PC-3 (cell line): ENCODE measurements at regions not wholly inside any gene's neighbourhood (a gene's known extent, or its start where the extent isn't known, plus 50 kb on each side); places are given as distances from the start of the nearest gene placed in this dataset.
A peak's percentile ranks its signal among the peaks of the same experiment; 100 is the strongest.

ENCODE experiments used
- ATAC-seq: fragments of 200-7000 bp; cut with Tn5 transposase; 2 replicates; pipeline ENCODE4 v1.9.1; 2020; ENCODE audit warnings: mild to moderate bottlenecking, moderate library complexity
- BruUV-seq: library from RNA; stranded (reverse); fragments of 400-500 nt; replicated peaks from 2 replicates; lab custom pipeline; 2021; lab: Mats Ljungman, UMichigan
- CTCF ChIA-PET: fragments of 300-600 bp; sonication (Branson Sonifier 250); formaldehyde crosslinking; loops from one replicate; lab custom pipeline; 2022; ENCODE audit warnings: antibody characterized with exemption; lab: Charles Lee
- POLR2A ChIA-PET: fragments of 300-600 bp; sonication (Branson Sonifier 250); formaldehyde crosslinking; loops from one replicate; lab custom pipeline; 2022; ENCODE audit warnings: antibody characterized with exemption; ENCODE audit not compliant: unreplicated experiment; lab: Charles Lee
- DNase-seq: peaks from one replicate; pipeline ENCODE4 v3.0.0-alpha.2; 2015
- H2AFZ ChIP-seq: fragments of 300-600 bp; sonication (generic); 2 replicates; pipeline ENCODE4 v1.6.0; 2016; ENCODE audit warnings: antibody characterized with exemption, low read length
- H3F3A ChIP-seq: fragments of 300-600 bp; sonication (generic); one replicate; pipeline ENCODE4 v1.6.0; 2017; ENCODE audit warnings: antibody characterized with exemption, low read length, control low read depth, mild to moderate bottlenecking; ENCODE audit not compliant: unreplicated experiment
- H3K27ac ChIP-seq: fragments of 300-600 bp; sonication (generic); 2 replicates; pipeline ENCODE4 v1.5.1; 2016; ENCODE audit warnings: mild to moderate bottlenecking, low read length
- H3K27me3 ChIP-seq: fragments of 300-600 bp; sonication (generic); 2 replicates; pipeline ENCODE4 v1.6.1; 2016; ENCODE audit warnings: low read length, mixed read lengths
- H3K36me3 ChIP-seq: fragments of 300-600 bp; sonication (generic); 2 replicates; pipeline ENCODE4 v1.6.1; 2016; ENCODE audit warnings: low read depth, mixed run types, low read length, mixed read lengths
- H3K4me1 ChIP-seq: fragments of 300-600 bp; sonication (generic); 2 replicates; pipeline ENCODE4 v1.5.1; 2016; ENCODE audit warnings: low read length; ENCODE audit not compliant: insufficient read depth
- H3K4me2 ChIP-seq: fragments of 300-600 bp; sonication (generic); 2 replicates; pipeline ENCODE4 v1.6.0; 2016; ENCODE audit warnings: low read length
- H3K4me3 ChIP-seq: fragments of 300-600 bp; sonication (generic); 2 replicates; pipeline ENCODE4 v1.5.1; 2016; ENCODE audit warnings: mild to moderate bottlenecking, low read length, mixed read lengths
- H3K79me2 ChIP-seq: fragments of 300-600 bp; sonication (generic); 2 replicates; pipeline ENCODE4 v1.6.1; 2017; ENCODE audit warnings: low read length, mixed read lengths
- H3K9ac ChIP-seq: fragments of 300-600 bp; sonication (generic); 2 replicates; pipeline ENCODE4 v1.6.0; 2016; ENCODE audit warnings: mild to moderate bottlenecking, low read length
- H3K9me2 ChIP-seq: fragments of 300-600 bp; sonication (generic); replicated peaks from 2 replicates; pipeline ENCODE4 v1.6.1; 2016; ENCODE audit warnings: mixed run types, low read length, mixed read lengths
- H3K9me3 ChIP-seq: fragments of 300-600 bp; sonication (generic); 2 replicates; pipeline ENCODE4 v1.6.1; 2016; ENCODE audit warnings: low read length, mixed read lengths
- H4K20me1 ChIP-seq: fragments of 300-600 bp; sonication (generic); 2 replicates; pipeline ENCODE4 v1.6.1; 2016; ENCODE audit warnings: low read length, mixed read lengths
- EZH2 ChIP-seq: fragments of 300-600 bp; sonication (generic); IDR thresholded peaks from one replicate; pipeline ENCODE4 v1.6.1; 2017; ENCODE audit warnings: antibody characterized with exemption, mild to moderate bottlenecking, low read length; ENCODE audit not compliant: unreplicated experiment
- EZH2phosphoT487 ChIP-seq: fragments of 300-600 bp; sonication (generic); IDR thresholded peaks from 2 replicates; pipeline ENCODE4 v1.6.1; 2018; ENCODE audit warnings: mild to moderate bottlenecking, antibody characterized with exemption, low read length, borderline replicate concordance
- intact Hi-C: fragments of 100-400 bp; cut with micrococcal nuclease; formaldehyde crosslinking; loops from 2 replicates; pipeline ENCODE4 v1.9.0; 2023
- TF ChIP-seq, protein P1 (sequence below): fragments of 300-600 bp; sonication (generic); conservative IDR thresholded peaks from 2 replicates; pipeline ENCODE4 v1.5.1; 2017; ENCODE audit warnings: antibody characterized with exemption, low read depth, mild to moderate bottlenecking, low read length

DNA sequence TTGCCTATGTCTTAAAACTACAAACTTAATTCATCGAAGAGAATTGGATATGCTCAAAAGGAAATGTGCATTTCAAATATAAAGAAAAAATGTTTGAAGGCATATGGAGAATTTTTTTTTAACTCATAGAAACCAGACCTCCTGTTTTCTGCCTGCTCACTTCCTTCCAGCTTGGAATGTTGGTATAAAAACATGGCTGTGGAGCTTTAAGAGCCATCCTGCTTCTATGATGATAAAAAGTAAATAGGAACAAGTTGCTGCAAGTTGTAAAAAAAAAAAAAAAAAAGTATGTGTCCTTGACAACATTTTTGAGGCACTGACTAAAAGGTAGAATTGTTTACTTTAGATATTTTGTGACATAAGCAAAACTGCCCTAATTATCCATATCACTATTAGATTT, 1230.7 kb downstream of the PCDH9 start:
- Histone ChIP-seq H3F3A (no peaks in the 10 kb centered on the region), H3K27ac (no peak overlapping the region), H3K36me3 (no peaks in the 10 kb centered on the region), H3K27me3 (no peaks in the 10 kb centered on the region), H3K4me2 (no peak overlapping the region), H4K20me1 (no peaks in the 10 kb centered on the region), H3K9me2 (no peaks in the 10 kb centered on the region), H2AFZ (no peak overlapping the region), H3K9me3 (0 out of 2 replicates have a peak, but pooled peaks cover 3% of the 10 kb centered on the region), H3K4me1 (no peaks in the 10 kb centered on the region), H3K79me2 (no peaks in the 10 kb centered on the region), H3K9ac (no peak overlapping the region), H3K4me3 (no peak overlapping the region)
- TF ChIP-seq, protein P1, sequence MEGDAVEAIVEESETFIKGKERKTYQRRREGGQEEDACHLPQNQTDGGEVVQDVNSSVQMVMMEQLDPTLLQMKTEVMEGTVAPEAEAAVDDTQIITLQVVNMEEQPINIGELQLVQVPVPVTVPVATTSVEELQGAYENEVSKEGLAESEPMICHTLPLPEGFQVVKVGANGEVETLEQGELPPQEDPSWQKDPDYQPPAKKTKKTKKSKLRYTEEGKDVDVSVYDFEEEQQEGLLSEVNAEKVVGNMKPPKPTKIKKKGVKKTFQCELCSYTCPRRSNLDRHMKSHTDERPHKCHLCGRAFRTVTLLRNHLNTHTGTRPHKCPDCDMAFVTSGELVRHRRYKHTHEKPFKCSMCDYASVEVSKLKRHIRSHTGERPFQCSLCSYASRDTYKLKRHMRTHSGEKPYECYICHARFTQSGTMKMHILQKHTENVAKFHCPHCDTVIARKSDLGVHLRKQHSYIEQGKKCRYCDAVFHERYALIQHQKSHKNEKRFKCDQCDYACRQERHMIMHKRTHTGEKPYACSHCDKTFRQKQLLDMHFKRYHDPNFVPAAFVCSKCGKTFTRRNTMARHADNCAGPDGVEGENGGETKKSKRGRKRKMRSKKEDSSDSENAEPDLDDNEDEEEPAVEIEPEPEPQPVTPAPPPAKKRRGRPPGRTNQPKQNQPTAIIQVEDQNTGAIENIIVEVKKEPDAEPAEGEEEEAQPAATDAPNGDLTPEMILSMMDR, result no peak
- TF ChIP-seq EZH2 (no peak), EZH2phosphoT487 (no peak)
- ChIA-PET CTCF (no interaction called here), POLR2A (no interaction called here)
- DNase-seq (no peak), ATAC-seq (no peak)
- intact Hi-C loops, result no loop called here
- BruUV-seq, result no TSS peak

DNA sequence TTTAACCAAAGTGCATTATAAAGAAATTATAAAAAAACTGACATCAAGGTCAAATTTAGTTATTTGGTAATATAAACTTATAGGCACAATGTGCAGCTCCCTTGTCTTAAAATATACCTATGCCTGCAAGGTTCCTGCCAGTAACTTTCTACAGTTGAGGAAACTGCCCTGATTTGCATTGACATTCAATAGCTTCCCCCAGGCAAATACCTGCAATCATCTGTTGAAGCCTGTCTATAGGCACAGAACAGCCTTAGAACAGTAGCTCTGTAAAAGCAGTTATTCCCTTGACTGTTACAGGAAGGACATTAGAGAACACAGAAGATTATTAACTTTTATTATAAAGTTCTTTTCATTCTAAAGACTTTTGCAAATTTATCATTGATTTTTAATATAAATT, 1239.5 kb downstream of the PCDH9 start:
- ChIA-PET POLR2A (no interaction called here), CTCF (no interaction called here)
- intact Hi-C loops, result no loop called here
- Histone ChIP-seq H3K27ac (no peak overlapping the region), H3K4me3 (no peak overlapping the region), H3K36me3 (no peaks in the 10 kb centered on the region), H3F3A (no peaks in the 10 kb centered on the region), H3K79me2 (no peaks in the 10 kb centered on the region), H3K4me2 (no peak overlapping the region), H3K4me1 (no peaks in the 10 kb centered on the region), H3K9me3 (no peaks in the 10 kb centered on the region), H3K9ac (no peak overlapping the region), H3K9me2 (no peaks in the 10 kb centered on the region), H2AFZ (no peak overlapping the region), H4K20me1 (no peaks in the 10 kb centered on the region), H3K27me3 (no peaks in the 10 kb centered on the region)
- DNase-seq, result no peak
- no TSS peak for BruUV-seq
- TF ChIP-seq EZH2phosphoT487 (no peak), EZH2 (no peak)
- TF ChIP-seq, protein P1, result no peak
- ATAC-seq, result no peak

DNA sequence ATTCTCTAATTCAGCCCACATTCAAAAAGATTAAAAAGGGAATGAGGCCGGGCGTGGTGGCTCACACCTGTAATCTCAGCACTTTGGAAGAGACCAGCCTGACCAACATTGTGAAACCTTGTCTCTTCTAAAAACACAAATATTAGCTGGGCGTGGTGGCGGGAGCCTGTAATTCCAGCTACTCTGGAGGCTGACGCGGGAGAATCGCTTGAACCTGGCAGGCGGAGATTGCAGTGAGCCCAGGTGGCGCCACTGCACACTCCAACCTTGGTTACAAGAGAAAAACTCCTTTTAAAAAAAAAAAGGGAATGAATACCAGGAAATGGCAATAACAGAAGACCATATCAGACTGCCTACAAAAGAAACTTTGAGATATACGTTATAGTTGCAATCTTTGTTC, 1244.5 kb downstream of the PCDH9 start:
- no TSS peak for BruUV-seq
- H3K9ac ChIP-seq, result no peak overlapping the region
- POLR2A ChIA-PET, result no interaction called here
- no peaks in the 10 kb centered on the region for H3K4me1 ChIP-seq
- DNase-seq (peak; percentile 34), ATAC-seq (no peak)
- H4K20me1 ChIP-seq, result no peaks in the 10 kb centered on the region
- H3K27ac ChIP-seq, result no peak overlapping the region
- intact Hi-C loops, result no loop called here
- no peaks in the 10 kb centered on the region for H3K79me2 ChIP-seq
- TF ChIP-seq EZH2phosphoT487, result no peak
- TF ChIP-seq, protein P1, result peak; percentile 48
- no peak for TF ChIP-seq EZH2
- CTCF ChIA-PET, result no interaction called here
- H3K27me3 ChIP-seq, result no peaks in the 10 kb centered on the region
- no peaks in the 10 kb centered on the region for H3K9me2 ChIP-seq
- H3F3A ChIP-seq, result no peaks in the 10 kb centered on the region
- H3K4me2 ChIP-seq, result no peak overlapping the region
- no peaks in the 10 kb centered on the region for H3K36me3 ChIP-seq
- H2AFZ ChIP-seq, result 0 out of 2 replicates have a peak overlapping the region, but pooled peaks have one; percentile 22
- H3K4me3 ChIP-seq, result no peak overlapping the region
- H3K9me3 ChIP-seq, result no peaks in the 10 kb centered on the region
